BJ (cell line): ENCODE measurements at regions not wholly inside any gene's neighbourhood (a gene's known extent, or its start where the extent isn't known, plus 50 kb on each side); places are given as distances from the start of the nearest gene placed in this dataset.

Experiments
- CTCF ChIA-PET: fragments of 350-600 bp; formaldehyde crosslinking; extraction: SDS; loops from one replicate; lab custom pipeline; 2021; ENCODE audit warnings: antibody characterized with exemption, inconsistent platforms; lab: Yijun Ruan, JAX
- POLR2A ChIA-PET: fragments of 300-600 bp; sonication (Branson Sonifier 250); formaldehyde crosslinking; extraction: SDS; loops from one replicate; lab custom pipeline; 2021; ENCODE audit warnings: antibody characterized with exemption; lab: Charles Lee
- DNase-seq: peaks from one replicate; pipeline ENCODE4 v3.0.0-alpha.2; 2011; ENCODE audit warnings: low read depth
- H3K27me3 ChIP-seq: 2 replicates; pipeline ENCODE4 v1.6.0; 2011; ENCODE audit warnings: low read length; ENCODE audit not compliant: control insufficient read depth, insufficient read depth
- H3K36me3 ChIP-seq: 2 replicates; pipeline ENCODE4 v1.5.1; 2011; ENCODE audit warnings: low read length; ENCODE audit not compliant: control insufficient read depth, insufficient read depth
- H3K4me3 ChIP-seq: 2 replicates; pipeline ENCODE4 v1.5.1; 2011; ENCODE audit warnings: low read depth, mild to moderate bottlenecking, control low read depth, low read length
- TF ChIP-seq, protein P1 (sequence below): IDR thresholded peaks from 2 replicates; pipeline ENCODE4 v1.5.1; 2011; ENCODE audit warnings: low read depth, mild to moderate bottlenecking, control low read depth, inconsistent platforms, low read length, moderate library complexity; ENCODE audit not compliant: insufficient read depth

- H3K4me3 ChIP-seq = no peak overlapping the region
- H3K27me3 ChIP-seq = no peaks in the 10 kb centered on the region
- TF ChIP-seq, protein P1, sequence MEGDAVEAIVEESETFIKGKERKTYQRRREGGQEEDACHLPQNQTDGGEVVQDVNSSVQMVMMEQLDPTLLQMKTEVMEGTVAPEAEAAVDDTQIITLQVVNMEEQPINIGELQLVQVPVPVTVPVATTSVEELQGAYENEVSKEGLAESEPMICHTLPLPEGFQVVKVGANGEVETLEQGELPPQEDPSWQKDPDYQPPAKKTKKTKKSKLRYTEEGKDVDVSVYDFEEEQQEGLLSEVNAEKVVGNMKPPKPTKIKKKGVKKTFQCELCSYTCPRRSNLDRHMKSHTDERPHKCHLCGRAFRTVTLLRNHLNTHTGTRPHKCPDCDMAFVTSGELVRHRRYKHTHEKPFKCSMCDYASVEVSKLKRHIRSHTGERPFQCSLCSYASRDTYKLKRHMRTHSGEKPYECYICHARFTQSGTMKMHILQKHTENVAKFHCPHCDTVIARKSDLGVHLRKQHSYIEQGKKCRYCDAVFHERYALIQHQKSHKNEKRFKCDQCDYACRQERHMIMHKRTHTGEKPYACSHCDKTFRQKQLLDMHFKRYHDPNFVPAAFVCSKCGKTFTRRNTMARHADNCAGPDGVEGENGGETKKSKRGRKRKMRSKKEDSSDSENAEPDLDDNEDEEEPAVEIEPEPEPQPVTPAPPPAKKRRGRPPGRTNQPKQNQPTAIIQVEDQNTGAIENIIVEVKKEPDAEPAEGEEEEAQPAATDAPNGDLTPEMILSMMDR = no peak
- POLR2A ChIA-PET = no interaction called here
- no peak for DNase-seq
- CTCF ChIA-PET = no interaction called here
- no peaks in the 10 kb centered on the region for H3K36me3 ChIP-seq
Measured at GRCh38 chr1:191700922-191701321, 457.3 kb upstream of the RGS18 start.

GRCh38 chr1:191702124-191702523 lies 456.1 kb upstream of the RGS18 start:
- Histone ChIP-seq H3K4me3 (no peak overlapping the region), H3K27me3 (no peaks in the 10 kb centered on the region), H3K36me3 (no peaks in the 10 kb centered on the region)
- ChIA-PET POLR2A (no interaction called here), CTCF (no interaction called here)
- no peak for DNase-seq
- TF ChIP-seq, protein P1 = no peak

GRCh38 chr1:191707288-191707687 lies 451.0 kb upstream of the RGS18 start:
- TF ChIP-seq, protein P1 = no peak
- POLR2A ChIA-PET = no interaction called here
- Histone ChIP-seq H3K27me3 (no peaks in the 10 kb centered on the region), H3K4me3 (no peak overlapping the region), H3K36me3 (no peaks in the 10 kb centered on the region)
- DNase-seq = no peak
- CTCF ChIA-PET = no interaction called here

DNA sequence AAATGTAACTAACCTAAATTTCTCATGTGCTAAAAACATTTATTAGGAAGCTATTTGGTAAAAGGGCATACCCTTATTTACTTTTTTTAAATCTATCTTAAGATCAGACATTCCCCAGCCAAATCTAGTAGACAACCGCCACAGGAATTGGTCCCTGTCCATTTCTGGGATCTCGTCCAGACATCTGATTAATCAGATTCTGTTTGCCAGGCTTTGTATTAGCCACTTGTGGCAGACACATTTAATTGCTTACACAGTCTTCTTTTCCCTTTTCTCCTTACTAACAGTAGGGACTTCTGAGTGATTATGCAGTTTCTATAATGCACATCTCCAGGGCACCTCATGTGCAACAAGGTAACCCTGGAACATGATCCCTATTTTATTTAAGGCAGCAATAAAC lies 449.0 kb upstream of the RGS18 start:
- TF ChIP-seq, protein P1 = no peak
- Histone ChIP-seq H3K27me3 (no peaks in the 10 kb centered on the region), H3K36me3 (no peaks in the 10 kb centered on the region), H3K4me3 (no peak overlapping the region)
- POLR2A ChIA-PET = no interaction called here
- DNase-seq = no peak
- CTCF ChIA-PET = no interaction called here

- no peak for DNase-seq
- ChIA-PET CTCF (interaction anchor here (0.6 kb wide), 1 partner anchor 18 kb away, joined by 4 read pairs; no protein-coding TSS in a partner anchor), POLR2A (no interaction called here)
- no peak overlapping the region for H3K4me3 ChIP-seq
- no peaks in the 10 kb centered on the region for H3K36me3 ChIP-seq
- H3K27me3 ChIP-seq = no peaks in the 10 kb centered on the region
- TF ChIP-seq, protein P1 = no peak
Measured at GRCh38 chr1:191711961-191712360, 446.3 kb upstream of the RGS18 start.
